Panc1 (cell line): ENCODE measurements at regions not wholly inside any gene's neighbourhood (a gene's known extent, or its start where the extent isn't known, plus 50 kb on each side); places are given as distances from the start of the nearest gene placed in this dataset.

ENCODE experiments used
- ATAC-seq: fragments of 200-7000 bp; cut with Tn5 transposase; 2 replicates; pipeline ENCODE4 v1.9.1; 2020; ENCODE audit warnings: mild to moderate bottlenecking, moderate library complexity
- BruUV-seq: library from RNA; stranded (reverse); fragments of 400-500 nt; replicated peaks from 2 replicates; lab custom pipeline; 2021; lab: Mats Ljungman, UMichigan
- CTCF ChIA-PET: fragments of 300-600 bp; sonication (Branson Sonifier 250); formaldehyde crosslinking; loops from one replicate; lab custom pipeline; 2022; ENCODE audit warnings: antibody characterized with exemption; lab: Charles Lee
- POLR2A ChIA-PET: fragments of 300-600 bp; sonication (Branson Sonifier 250); formaldehyde crosslinking; loops from one replicate; lab custom pipeline; 2022; ENCODE audit warnings: antibody characterized with exemption; lab: Charles Lee
- DNase-seq: peaks from one replicate; pipeline ENCODE4 v3.0.0-alpha.2; 2010; ENCODE audit warnings: low read depth, low spot score
- H3K27ac ChIP-seq: 2 replicates; pipeline ENCODE4 v1.5.1; 2011; ENCODE audit warnings: mild to moderate bottlenecking, low read length, inconsistent platforms
- H3K27me3 ChIP-seq: fragments of 200-500 bp; sonication (Bioruptor generic); 2 replicates; pipeline ENCODE4 v1.6.0; 2014; ENCODE audit warnings: low read length, inconsistent platforms; ENCODE audit not compliant: control insufficient read depth, insufficient read depth
- H3K36me3 ChIP-seq: fragments of 200-500 bp; sonication (Bioruptor generic); 2 replicates; pipeline ENCODE4 v1.5.1; 2014; ENCODE audit warnings: inconsistent platforms, mild to moderate bottlenecking, low read length, moderate library complexity; ENCODE audit not compliant: control insufficient read depth, insufficient read depth
- H3K4me1 ChIP-seq: 2 replicates; pipeline ENCODE4 v1.5.1; 2011; ENCODE audit warnings: inconsistent platforms, mild to moderate bottlenecking, low read length, moderate library complexity; ENCODE audit not compliant: control insufficient read depth, insufficient read depth
- H3K4me3 ChIP-seq, 2 experiments: 2 replicates each; pipeline ENCODE4 v1.5.1; 2011 to 2012; ENCODE audit warnings: low read depth in 2 of 2, low read length in 2 of 2, mild to moderate bottlenecking in 2 of 2, inconsistent platforms in 1 of 2, moderate library complexity in 1 of 2
- H3K9me3 ChIP-seq: fragments of 200-500 bp; sonication (Bioruptor generic); 2 replicates; pipeline ENCODE4 v1.5.1; 2014; ENCODE audit warnings: low read depth, mild to moderate bottlenecking, inconsistent platforms, low read length, moderate library complexity; ENCODE audit not compliant: control insufficient read depth, insufficient read depth
- POLR2AphosphoS5 ChIP-seq: IDR thresholded peaks from 2 replicates; pipeline ENCODE4 v1.6.1; 2012; ENCODE audit warnings: mild to moderate bottlenecking, low read depth, low read length, moderate library complexity
- SIN3A ChIP-seq: IDR thresholded peaks from 2 replicates; pipeline ENCODE4 v1.6.1; 2012; ENCODE audit warnings: low read depth, mild to moderate bottlenecking, low read length, moderate library complexity, borderline replicate concordance; ENCODE audit not compliant: insufficient read depth
- TCF7L2 ChIP-seq: IDR thresholded peaks from 2 replicates; pipeline ENCODE4 v1.6.1; 2011; ENCODE audit warnings: mild to moderate bottlenecking, low read depth, low read length, inconsistent platforms
- in situ Hi-C: cut with HindIII; loops from 2 replicates; pipeline ENCODE4 v1.10.0; 2016; ENCODE audit warnings: low sequenced_read_pairs, low pct_unique_long_range_greater_than_20kb
- intact Hi-C: fragments of 100-400 bp; cut with micrococcal nuclease; formaldehyde crosslinking; loops from one replicate; pipeline ENCODE4 v1.10.0; 2022; ENCODE audit not compliant: unreplicated experiment
- TF ChIP-seq, protein P1 (sequence below), 2 experiments: IDR thresholded peaks; 2 replicates each; pipeline ENCODE4 v1.6.1; 2011 to 2012; ENCODE audit warnings: low read depth in 2 of 2, control low read depth in 1 of 2, low read length in 1 of 2, mild to moderate bottlenecking in 1 of 2, moderate library complexity in 1 of 2; ENCODE audit not compliant: insufficient read depth in 1 of 2
- TF ChIP-seq, protein P2 (sequence below): fragments of 450-650 bp; IDR thresholded peaks from 2 replicates; pipeline ENCODE4 v1.5.1; 2017; ENCODE audit warnings: mild to moderate bottlenecking

DNA sequence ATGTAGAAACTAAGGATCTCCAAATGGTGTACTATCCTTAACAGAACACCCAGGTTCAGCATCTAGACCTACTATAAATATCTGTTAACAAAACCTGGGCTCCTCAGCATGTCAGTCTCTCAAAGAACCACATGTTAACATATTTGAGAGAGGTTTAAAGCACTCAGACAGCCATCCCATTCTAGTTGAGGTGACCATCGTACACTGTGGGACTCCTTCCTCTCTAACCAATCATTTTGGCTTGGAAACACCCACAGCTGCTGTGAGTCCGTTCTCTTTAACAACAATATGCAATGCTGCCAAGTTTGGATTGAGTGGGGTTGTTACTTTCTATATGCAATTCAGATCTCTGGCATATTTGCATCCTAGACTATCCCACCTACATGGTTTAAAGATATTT is 105.8 kb downstream of the MRPL39 start:
- ChIA-PET POLR2A (no interaction called here), CTCF (no interaction called here)
- no TSS peak for BruUV-seq
- Histone ChIP-seq H3K36me3 (no peaks in the 10 kb centered on the region), H3K4me3 (no peak overlapping the region), H3K4me1 (no peaks in the 10 kb centered on the region), H3K27me3 (no peaks in the 10 kb centered on the region), H3K27ac (no peak overlapping the region), H3K9me3 (no peaks in the 10 kb centered on the region)
- in situ Hi-C loops, result no loop called here
- DNase-seq (no peak), ATAC-seq (no peak)
- TF ChIP-seq, protein P1, sequence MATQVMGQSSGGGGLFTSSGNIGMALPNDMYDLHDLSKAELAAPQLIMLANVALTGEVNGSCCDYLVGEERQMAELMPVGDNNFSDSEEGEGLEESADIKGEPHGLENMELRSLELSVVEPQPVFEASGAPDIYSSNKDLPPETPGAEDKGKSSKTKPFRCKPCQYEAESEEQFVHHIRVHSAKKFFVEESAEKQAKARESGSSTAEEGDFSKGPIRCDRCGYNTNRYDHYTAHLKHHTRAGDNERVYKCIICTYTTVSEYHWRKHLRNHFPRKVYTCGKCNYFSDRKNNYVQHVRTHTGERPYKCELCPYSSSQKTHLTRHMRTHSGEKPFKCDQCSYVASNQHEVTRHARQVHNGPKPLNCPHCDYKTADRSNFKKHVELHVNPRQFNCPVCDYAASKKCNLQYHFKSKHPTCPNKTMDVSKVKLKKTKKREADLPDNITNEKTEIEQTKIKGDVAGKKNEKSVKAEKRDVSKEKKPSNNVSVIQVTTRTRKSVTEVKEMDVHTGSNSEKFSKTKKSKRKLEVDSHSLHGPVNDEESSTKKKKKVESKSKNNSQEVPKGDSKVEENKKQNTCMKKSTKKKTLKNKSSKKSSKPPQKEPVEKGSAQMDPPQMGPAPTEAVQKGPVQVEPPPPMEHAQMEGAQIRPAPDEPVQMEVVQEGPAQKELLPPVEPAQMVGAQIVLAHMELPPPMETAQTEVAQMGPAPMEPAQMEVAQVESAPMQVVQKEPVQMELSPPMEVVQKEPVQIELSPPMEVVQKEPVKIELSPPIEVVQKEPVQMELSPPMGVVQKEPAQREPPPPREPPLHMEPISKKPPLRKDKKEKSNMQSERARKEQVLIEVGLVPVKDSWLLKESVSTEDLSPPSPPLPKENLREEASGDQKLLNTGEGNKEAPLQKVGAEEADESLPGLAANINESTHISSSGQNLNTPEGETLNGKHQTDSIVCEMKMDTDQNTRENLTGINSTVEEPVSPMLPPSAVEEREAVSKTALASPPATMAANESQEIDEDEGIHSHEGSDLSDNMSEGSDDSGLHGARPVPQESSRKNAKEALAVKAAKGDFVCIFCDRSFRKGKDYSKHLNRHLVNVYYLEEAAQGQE (IDR thresholded peaks at IDR 0.05; ENCODE audit: insufficient read depth in 1 of 2, low read depth in 2 of 2, low read length in 1 of 2), result no peak
- TF ChIP-seq, protein P2, sequence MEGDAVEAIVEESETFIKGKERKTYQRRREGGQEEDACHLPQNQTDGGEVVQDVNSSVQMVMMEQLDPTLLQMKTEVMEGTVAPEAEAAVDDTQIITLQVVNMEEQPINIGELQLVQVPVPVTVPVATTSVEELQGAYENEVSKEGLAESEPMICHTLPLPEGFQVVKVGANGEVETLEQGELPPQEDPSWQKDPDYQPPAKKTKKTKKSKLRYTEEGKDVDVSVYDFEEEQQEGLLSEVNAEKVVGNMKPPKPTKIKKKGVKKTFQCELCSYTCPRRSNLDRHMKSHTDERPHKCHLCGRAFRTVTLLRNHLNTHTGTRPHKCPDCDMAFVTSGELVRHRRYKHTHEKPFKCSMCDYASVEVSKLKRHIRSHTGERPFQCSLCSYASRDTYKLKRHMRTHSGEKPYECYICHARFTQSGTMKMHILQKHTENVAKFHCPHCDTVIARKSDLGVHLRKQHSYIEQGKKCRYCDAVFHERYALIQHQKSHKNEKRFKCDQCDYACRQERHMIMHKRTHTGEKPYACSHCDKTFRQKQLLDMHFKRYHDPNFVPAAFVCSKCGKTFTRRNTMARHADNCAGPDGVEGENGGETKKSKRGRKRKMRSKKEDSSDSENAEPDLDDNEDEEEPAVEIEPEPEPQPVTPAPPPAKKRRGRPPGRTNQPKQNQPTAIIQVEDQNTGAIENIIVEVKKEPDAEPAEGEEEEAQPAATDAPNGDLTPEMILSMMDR, result no peak
- no peak for TF ChIP-seq TCF7L2
- no peak for TF ChIP-seq POLR2AphosphoS5
- no peak for TF ChIP-seq SIN3A
- intact Hi-C loops, result no loop called here

DNA sequence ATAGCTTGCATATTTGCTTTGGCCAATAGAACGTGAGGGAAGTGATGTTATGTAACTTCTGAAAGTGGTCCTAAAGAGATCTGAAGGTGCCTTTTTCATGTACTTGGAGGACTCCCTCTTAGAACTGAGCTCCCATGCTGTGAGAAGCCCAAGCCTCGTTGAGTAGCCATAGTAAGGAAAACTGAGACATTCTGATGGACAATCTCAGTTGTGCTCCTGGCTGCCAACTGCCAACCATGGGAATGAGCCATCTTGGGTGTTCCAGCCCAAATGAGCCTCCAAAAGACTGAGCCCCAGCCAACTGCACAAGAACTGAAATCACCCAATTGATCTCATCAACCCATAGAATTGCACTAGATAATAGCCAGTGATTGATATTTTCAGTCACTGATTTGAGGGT is 106.7 kb downstream of the MRPL39 start:
- ATAC-seq, result no peak
- Histone ChIP-seq H3K4me3 (no peak overlapping the region), H3K27ac (no peak overlapping the region), H3K4me1 (no peaks in the 10 kb centered on the region), H3K36me3 (no peaks in the 10 kb centered on the region), H3K27me3 (no peaks in the 10 kb centered on the region), H3K9me3 (no peaks in the 10 kb centered on the region)
- in situ Hi-C loops, result no loop called here
- BruUV-seq, result no TSS peak
- ChIA-PET POLR2A (no interaction called here), CTCF (no interaction called here)
- DNase-seq, result no peak
- TF ChIP-seq, protein P2, result no peak
- TF ChIP-seq SIN3A, result no peak
- TF ChIP-seq POLR2AphosphoS5, result no peak
- TF ChIP-seq, protein P1 (IDR thresholded peaks at IDR 0.05; ENCODE audit: insufficient read depth in 1 of 2, low read depth in 2 of 2, low read length in 1 of 2), result no peak
- no peak for TF ChIP-seq TCF7L2
- intact Hi-C loops, result no loop called here
